HepG2 (cell line): ENCODE measurements at regions not wholly inside any gene's neighbourhood (a gene's known extent, or its start where the extent isn't known, plus 50 kb on each side); places are given as distances from the start of the nearest gene placed in this dataset.

Source experiments
- ATAC-seq: fragments of 200-7000 bp; cut with Tn5 transposase; 3 replicates; pipeline ENCODE4 v1.9.1; 2020; ENCODE audit warnings: mild to moderate bottlenecking, moderate library complexity
- BruUV-seq: library from RNA; stranded (reverse); fragments of 400-500 nt; replicated peaks from 2 replicates; lab custom pipeline; 2021; lab: Mats Ljungman, UMichigan
- CTCF ChIA-PET: fragments of 300-600 bp; formaldehyde crosslinking; extraction: SDS; loops from one replicate; lab custom pipeline; 2021; ENCODE audit warnings: low total read pairs, inconsistent platforms, low intra/inter-chr PET ratio; lab: Yijun Ruan, JAX
- POLR2A ChIA-PET: fragments of 350-600 bp; sonication (Branson Sonifier 250); formaldehyde crosslinking; loops from one replicate; lab custom pipeline; 2020; ENCODE audit warnings: antibody characterized with exemption, inconsistent platforms; lab: Yijun Ruan, JAX
- DNase-seq: peaks from one replicate; pipeline ENCODE4 v3.0.0-alpha.2; 2015; ENCODE audit warnings: low spot score
- FAIRE-seq: peaks from 3 replicates; lab custom pipeline; 2011; peaks lifted over from hg19 to GRCh38; lab: Jason Lieb, UNC
- H2AFZ ChIP-seq: one replicate; pipeline ENCODE4 v1.6.1; 2011; ENCODE audit warnings: low read length, inconsistent platforms
- H3K27ac ChIP-seq: fragments of 300-600 bp; 3 replicates; pipeline ENCODE4 v1.8.0; 2011; ENCODE audit warnings: mixed run types, mild to moderate bottlenecking, mixed read lengths, low read length, inconsistent platforms; ENCODE audit not compliant: insufficient read depth; ENCODE audit errors: extremely low read length
- H3K27me3 ChIP-seq, 2 experiments: fragments of 200-600 bp in 1 of 2; 2 replicates in 1 of 2; 3 replicates in 1 of 2; pipeline versions ENCODE4 v1.6.0 to v1.8.0; 2011; ENCODE audit warnings: low read length in 2 of 2, mild to moderate bottlenecking in 2 of 2, moderate library complexity in 2 of 2, inconsistent platforms in 1 of 2; ENCODE audit not compliant: insufficient read depth in 2 of 2, control insufficient read depth in 1 of 2
- H3K36me3 ChIP-seq, 2 experiments: fragments of 200-600 bp in 1 of 2; replicated peaks in 1 of 2; 2 replicates in 1 of 2; 3 replicates in 1 of 2; pipeline versions ENCODE4 v1.5.1 to v1.8.0; 2011; ENCODE audit warnings: low read length in 2 of 2, inconsistent platforms in 1 of 2; ENCODE audit not compliant: insufficient read depth in 2 of 2, control insufficient read depth in 1 of 2
- H3K4me1 ChIP-seq: 2 replicates; pipeline ENCODE4 v1.5.1; 2012; ENCODE audit warnings: low read length, inconsistent platforms; ENCODE audit not compliant: insufficient read depth
- H3K4me2 ChIP-seq: 2 replicates; pipeline ENCODE4 v1.6.0; 2011; ENCODE audit warnings: low read depth, low read length, inconsistent platforms
- H3K4me3 ChIP-seq, 3 experiments: fragments of 200-600 bp in 1 of 3; sonication (generic), shearing (Covaris generic) in 1 of 3; replicated peaks in 1 of 3; 2 replicates each; pipeline ENCODE4 v1.5.1; 2011 to 2016; ENCODE audit warnings: low read length in 3 of 3, inconsistent platforms in 2 of 3, low read depth in 2 of 3, mild to moderate bottlenecking in 2 of 3, control low read depth in 1 of 3, mixed read lengths in 1 of 3; ENCODE audit not compliant: insufficient read depth in 1 of 3
- H3K79me2 ChIP-seq: one replicate; pipeline ENCODE4 v1.6.1; 2011; ENCODE audit warnings: low read length, inconsistent platforms; ENCODE audit not compliant: insufficient read depth
- H3K9ac ChIP-seq: 2 replicates; pipeline ENCODE4 v1.6.0; 2011; ENCODE audit warnings: mild to moderate bottlenecking, low read depth, low read length, inconsistent platforms; ENCODE audit not compliant: insufficient read depth
- H3K9me3 ChIP-seq: 2 replicates; pipeline ENCODE4 v1.5.1; 2012; ENCODE audit warnings: mild to moderate bottlenecking, low read length
- H4K20me1 ChIP-seq: 2 replicates; pipeline ENCODE4 v1.6.0; 2011; ENCODE audit warnings: inconsistent platforms, mild to moderate bottlenecking, low read length, moderate library complexity; ENCODE audit not compliant: insufficient read depth
- ATF7-NPFF ChIP-seq: sonication (generic); formaldehyde crosslinking; IDR thresholded peaks from 2 replicates; pipeline ENCODE4 v1.8.1; 2023; ENCODE audit warnings: mild to moderate bottlenecking, low read depth, missing genetic modification reagents, moderate library complexity
- CCAR2 ChIP-seq: fragments of 200-400 bp; formaldehyde crosslinking; optimal IDR thresholded peaks from 2 replicates; pipeline ENCODE3; 2018; ENCODE audit warnings: low read depth, mild to moderate bottlenecking, low read length, moderate library complexity
- MTERF4 ChIP-seq: sonication (generic); formaldehyde crosslinking; IDR thresholded peaks from 2 replicates; pipeline ENCODE4 v1.8.0; 2023; ENCODE audit warnings: mild to moderate bottlenecking, missing genetic modification reagents
- MTF2 ChIP-seq: sonication (generic); formaldehyde crosslinking; IDR thresholded peaks from 2 replicates; pipeline ENCODE4 v1.5.0; 2020; ENCODE audit warnings: missing genetic modification reagents, borderline replicate concordance
- NPAS2 ChIP-seq: sonication (generic); formaldehyde crosslinking; IDR thresholded peaks from 2 replicates; pipeline ENCODE4 v1.8.0; 2022; ENCODE audit warnings: mild to moderate bottlenecking, missing genetic modification reagents, borderline replicate concordance
- SCMH1 ChIP-seq: sonication (generic); formaldehyde crosslinking; IDR thresholded peaks from 2 replicates; pipeline ENCODE4 v1.9.0; 2021; ENCODE audit warnings: missing genetic modification reagents, mild to moderate bottlenecking, borderline replicate concordance
- SNAPC2 ChIP-seq: sonication (generic); formaldehyde crosslinking; IDR thresholded peaks from 2 replicates; pipeline ENCODE4 v1.8.1; 2022; ENCODE audit warnings: mild to moderate bottlenecking, missing genetic modification reagents
- ZHX1 ChIP-seq: sonication (generic); formaldehyde crosslinking; IDR thresholded peaks from 2 replicates; pipeline ENCODE4 v1.8.1; 2022; ENCODE audit warnings: low read depth, mild to moderate bottlenecking, missing genetic modification reagents
- WGBS: methylation state at CpG from one replicate; pipeline ENCODE4 v1.1.6; 2017; ENCODE audit warnings: low lambda C conversion rate; 5-methylcytosine and 5-hydroxymethylcytosine counted together
- in situ Hi-C: cut with HindIII; loops from 2 replicates; pipeline ENCODE4 v1.10.0; 2017; ENCODE audit warnings: low pct_unique_long_range_greater_than_20kb; ENCODE audit not compliant: extremely low pct_ligation_motif_present
- intact Hi-C: fragments of 100-400 bp; cut with micrococcal nuclease; formaldehyde crosslinking; loops from one replicate; pipeline ENCODE4 v1.10.0; 2022; ENCODE audit not compliant: unreplicated experiment
- TF ChIP-seq, protein P1 (sequence below): sonication (generic); formaldehyde crosslinking; IDR thresholded peaks from 2 replicates; pipeline ENCODE4 v1.5.1; 2020; ENCODE audit warnings: mild to moderate bottlenecking, missing genetic modification reagents, borderline replicate concordance

DNA sequence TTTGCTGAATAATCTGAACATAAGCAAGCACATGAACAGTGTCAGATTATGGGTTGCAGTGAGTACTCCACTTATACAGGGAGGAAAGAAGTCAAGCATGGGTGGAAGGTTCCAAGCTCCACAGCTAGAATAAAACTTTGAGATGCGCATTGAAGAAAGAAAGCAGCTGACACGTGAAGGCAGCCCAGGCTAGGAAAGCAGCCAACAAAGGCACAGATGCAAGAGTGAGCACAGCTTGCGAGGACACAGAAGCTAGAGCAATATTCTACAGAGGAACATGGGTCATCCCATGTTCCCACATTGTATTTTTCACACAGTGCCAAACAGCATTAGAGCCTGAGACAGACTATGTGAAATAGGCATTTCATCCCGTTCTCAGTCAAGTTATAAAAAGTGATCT is 194.6 kb upstream of the TBX20 start:
- Histone ChIP-seq H3K9ac (no peak overlapping the region), H2AFZ (no peak overlapping the region), H3K4me3 (no peak overlapping the region), H3K9me3 (no peaks in the 10 kb centered on the region), H3K4me1 (no peaks in the 10 kb centered on the region), H3K27ac (no peak overlapping the region), H3K79me2 (no peaks in the 10 kb centered on the region), H4K20me1 (no peaks in the 10 kb centered on the region), H3K27me3 (no peaks in the 10 kb centered on the region), H3K4me2 (no peak overlapping the region), H3K36me3 (no peaks in the 10 kb centered on the region)
- intact Hi-C loops (no loop called here), in situ Hi-C loops (no loop called here)
- DNase-seq (no peak), FAIRE-seq (no peak), ATAC-seq (no peak)
- TF ChIP-seq CCAR2 (no peak), SNAPC2 (CRISPR knock-in tag) (no peak), ATF7-NPFF (CRISPR knock-in tag) (no peak), SCMH1 (no peak), MTF2 (CRISPR knock-in tag) (no peak), ZHX1 (CRISPR knock-in tag) (no peak), MTERF4 (no peak), NPAS2 (CRISPR knock-in tag) (no peak)
- TF ChIP-seq, protein P1, sequence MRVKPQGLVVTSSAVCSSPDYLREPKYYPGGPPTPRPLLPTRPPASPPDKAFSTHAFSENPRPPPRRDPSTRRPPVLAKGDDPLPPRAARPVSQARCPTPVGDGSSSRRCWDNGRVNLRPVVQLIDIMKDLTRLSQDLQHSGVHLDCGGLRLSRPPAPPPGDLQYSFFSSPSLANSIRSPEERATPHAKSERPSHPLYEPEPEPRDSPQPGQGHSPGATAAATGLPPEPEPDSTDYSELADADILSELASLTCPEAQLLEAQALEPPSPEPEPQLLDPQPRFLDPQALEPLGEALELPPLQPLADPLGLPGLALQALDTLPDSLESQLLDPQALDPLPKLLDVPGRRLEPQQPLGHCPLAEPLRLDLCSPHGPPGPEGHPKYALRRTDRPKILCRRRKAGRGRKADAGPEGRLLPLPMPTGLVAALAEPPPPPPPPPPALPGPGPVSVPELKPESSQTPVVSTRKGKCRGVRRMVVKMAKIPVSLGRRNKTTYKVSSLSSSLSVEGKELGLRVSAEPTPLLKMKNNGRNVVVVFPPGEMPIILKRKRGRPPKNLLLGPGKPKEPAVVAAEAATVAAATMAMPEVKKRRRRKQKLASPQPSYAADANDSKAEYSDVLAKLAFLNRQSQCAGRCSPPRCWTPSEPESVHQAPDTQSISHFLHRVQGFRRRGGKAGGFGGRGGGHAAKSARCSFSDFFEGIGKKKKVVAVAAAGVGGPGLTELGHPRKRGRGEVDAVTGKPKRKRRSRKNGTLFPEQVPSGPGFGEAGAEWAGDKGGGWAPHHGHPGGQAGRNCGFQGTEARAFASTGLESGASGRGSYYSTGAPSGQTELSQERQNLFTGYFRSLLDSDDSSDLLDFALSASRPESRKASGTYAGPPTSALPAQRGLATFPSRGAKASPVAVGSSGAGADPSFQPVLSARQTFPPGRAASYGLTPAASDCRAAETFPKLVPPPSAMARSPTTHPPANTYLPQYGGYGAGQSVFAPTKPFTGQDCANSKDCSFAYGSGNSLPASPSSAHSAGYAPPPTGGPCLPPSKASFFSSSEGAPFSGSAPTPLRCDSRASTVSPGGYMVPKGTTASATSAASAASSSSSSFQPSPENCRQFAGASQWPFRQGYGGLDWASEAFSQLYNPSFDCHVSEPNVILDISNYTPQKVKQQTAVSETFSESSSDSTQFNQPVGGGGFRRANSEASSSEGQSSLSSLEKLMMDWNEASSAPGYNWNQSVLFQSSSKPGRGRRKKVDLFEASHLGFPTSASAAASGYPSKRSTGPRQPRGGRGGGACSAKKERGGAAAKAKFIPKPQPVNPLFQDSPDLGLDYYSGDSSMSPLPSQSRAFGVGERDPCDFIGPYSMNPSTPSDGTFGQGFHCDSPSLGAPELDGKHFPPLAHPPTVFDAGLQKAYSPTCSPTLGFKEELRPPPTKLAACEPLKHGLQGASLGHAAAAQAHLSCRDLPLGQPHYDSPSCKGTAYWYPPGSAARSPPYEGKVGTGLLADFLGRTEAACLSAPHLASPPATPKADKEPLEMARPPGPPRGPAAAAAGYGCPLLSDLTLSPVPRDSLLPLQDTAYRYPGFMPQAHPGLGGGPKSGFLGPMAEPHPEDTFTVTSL, result no peak
- POLR2A ChIA-PET, result no interaction called here
- 44% methylated on average over 4 of the region's 4 CpGs for WGBS
- no TSS peak for BruUV-seq
- CTCF ChIA-PET, result no interaction called here
